PC-9 (cell line): ENCODE measurements at regions not wholly inside any gene's neighbourhood (a gene's known extent, or its start where the extent isn't known, plus 50 kb on each side); places are given as distances from the start of the nearest gene placed in this dataset.

ENCODE experiments used
- CTCF ChIP-seq: fragments of 200-600 bp; sonication (generic); conservative IDR thresholded peaks from 2 replicates; pipeline ENCODE4 v1.6.1; 2017; ENCODE audit warnings: mixed run types, antibody characterized with exemption, mild to moderate bottlenecking, moderate library complexity
- EZH2 ChIP-seq: fragments of 200-600 bp; sonication (generic); IDR thresholded peaks from 2 replicates; pipeline ENCODE4 v1.8.0; 2017; ENCODE audit warnings: antibody characterized with exemption, low read depth

DNA sequence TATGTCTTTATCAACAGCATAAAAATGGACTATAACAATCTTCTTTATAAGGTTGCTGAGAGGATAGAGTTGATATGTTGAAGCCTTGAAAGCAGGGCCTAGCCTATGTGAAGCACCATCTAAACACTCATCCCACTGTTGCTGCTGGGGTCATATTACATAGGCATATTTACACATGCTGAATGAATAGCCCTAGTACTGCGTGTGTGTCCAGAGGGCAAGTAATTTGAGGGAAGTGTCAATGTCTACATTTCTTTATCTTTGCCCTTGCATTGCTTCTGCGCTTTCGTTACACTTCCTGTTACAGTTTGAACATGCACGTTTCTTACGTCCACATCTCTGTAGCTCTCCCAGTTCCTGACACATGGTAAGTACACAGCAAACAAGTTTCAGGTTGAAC lies 280.3 kb upstream of the ATP5MC3 start:
- no peak for TF ChIP-seq CTCF
- TF ChIP-seq EZH2: no peak
